Omental fat pad (tissue), 3 donors: ENCODE measurements at regions not wholly inside any gene's neighbourhood (a gene's known extent, or its start where the extent isn't known, plus 50 kb on each side); places are given as distances from the start of the nearest gene placed in this dataset.

Source experiments
- ATAC-seq: fragments of 150-250 bp; one replicate; pipeline ENCODE4 v1.9.1; 2016; ENCODE audit warnings: mild to moderate bottlenecking, moderate library complexity; ENCODE audit not compliant: low FRiP score
- DNase-seq: peaks from one replicate; pipeline ENCODE4 v3.0.0-alpha.2; 2019; ENCODE audit warnings: low spot score
- TF ChIP-seq, protein P1 (sequence below), 3 donors: fragments of 450-650 bp; IDR thresholded peaks; one replicate each; pipeline ENCODE4 v1.5.1; 2016 to 2017; ENCODE audit warnings: antibody characterized with exemption in 3 of 3, mild to moderate bottlenecking in 3 of 3, moderate library complexity in 2 of 3

DNA sequence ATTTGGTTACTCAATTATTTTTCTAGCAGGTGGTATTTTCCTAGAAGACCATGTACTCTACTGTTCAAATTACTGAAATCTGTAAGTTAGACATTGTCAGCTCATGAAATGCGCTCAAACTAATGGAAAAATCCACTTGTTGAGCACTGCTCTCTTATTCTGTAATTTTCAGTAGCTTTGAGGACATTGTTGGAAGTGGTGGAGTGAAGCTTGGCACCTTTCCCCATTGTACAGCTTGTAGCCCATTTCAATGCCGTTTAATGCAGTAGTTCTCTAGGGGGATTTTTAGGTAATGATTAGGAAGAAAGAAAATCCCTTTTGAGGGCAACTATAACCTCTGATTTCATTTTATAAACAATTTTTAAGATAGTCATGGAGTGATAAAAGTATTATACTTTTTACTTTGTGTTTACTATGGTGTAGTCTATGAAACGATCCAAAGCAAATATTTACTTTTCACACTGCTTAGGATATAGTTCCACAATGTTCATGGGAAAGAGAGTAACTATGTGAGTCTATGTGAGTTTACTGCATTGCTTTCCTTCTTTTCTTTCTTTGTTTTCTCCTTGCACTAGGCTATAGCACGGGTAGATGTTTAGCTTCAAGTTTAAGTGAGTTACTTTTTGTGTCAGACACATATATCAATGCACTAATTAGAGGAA is 165.8 kb upstream of the ANKH start:
- DNase-seq (no peak), ATAC-seq (no peak)
- TF ChIP-seq, protein P1, sequence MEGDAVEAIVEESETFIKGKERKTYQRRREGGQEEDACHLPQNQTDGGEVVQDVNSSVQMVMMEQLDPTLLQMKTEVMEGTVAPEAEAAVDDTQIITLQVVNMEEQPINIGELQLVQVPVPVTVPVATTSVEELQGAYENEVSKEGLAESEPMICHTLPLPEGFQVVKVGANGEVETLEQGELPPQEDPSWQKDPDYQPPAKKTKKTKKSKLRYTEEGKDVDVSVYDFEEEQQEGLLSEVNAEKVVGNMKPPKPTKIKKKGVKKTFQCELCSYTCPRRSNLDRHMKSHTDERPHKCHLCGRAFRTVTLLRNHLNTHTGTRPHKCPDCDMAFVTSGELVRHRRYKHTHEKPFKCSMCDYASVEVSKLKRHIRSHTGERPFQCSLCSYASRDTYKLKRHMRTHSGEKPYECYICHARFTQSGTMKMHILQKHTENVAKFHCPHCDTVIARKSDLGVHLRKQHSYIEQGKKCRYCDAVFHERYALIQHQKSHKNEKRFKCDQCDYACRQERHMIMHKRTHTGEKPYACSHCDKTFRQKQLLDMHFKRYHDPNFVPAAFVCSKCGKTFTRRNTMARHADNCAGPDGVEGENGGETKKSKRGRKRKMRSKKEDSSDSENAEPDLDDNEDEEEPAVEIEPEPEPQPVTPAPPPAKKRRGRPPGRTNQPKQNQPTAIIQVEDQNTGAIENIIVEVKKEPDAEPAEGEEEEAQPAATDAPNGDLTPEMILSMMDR (IDR thresholded peaks at IDR 0.05), result no peak

GRCh38 chr5:15034379-15034778 is 162.8 kb upstream of the ANKH start:
- ATAC-seq (no peak), DNase-seq (no peak)
- TF ChIP-seq, protein P1 (IDR thresholded peaks at IDR 0.05), result no peak

DNA sequence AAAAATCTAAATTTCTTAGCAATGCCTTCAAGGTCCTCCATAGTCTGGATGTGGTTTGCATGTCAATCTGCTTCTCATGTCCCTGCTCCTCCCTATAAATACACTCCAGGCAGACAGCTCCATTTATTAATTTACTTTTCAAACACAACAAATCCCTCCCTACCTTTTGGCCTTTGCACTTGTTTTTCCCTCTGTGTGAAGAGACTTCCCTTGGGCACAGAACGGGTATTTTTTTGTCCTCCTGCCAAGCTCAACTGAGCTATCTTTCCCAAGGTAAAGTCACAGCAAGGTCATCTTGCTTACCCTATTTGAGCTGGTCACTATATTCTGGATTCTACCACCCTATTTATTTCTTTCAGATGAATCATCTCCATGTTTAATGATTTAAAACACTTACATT is 159.6 kb upstream of the ANKH start:
- TF ChIP-seq, protein P1 (IDR thresholded peaks at IDR 0.05), result no peak
- ATAC-seq, result no peak

GRCh38 chr5:15027764-15028163 is 156.2 kb upstream of the ANKH start:
- ATAC-seq (no peak), DNase-seq (no peak)
- TF ChIP-seq, protein P1 (IDR thresholded peaks at IDR 0.05), result no peak

More for the DNA sequence above, 159.6 kb upstream of the ANKH start:
- DNase-seq, result no peak

DNA sequence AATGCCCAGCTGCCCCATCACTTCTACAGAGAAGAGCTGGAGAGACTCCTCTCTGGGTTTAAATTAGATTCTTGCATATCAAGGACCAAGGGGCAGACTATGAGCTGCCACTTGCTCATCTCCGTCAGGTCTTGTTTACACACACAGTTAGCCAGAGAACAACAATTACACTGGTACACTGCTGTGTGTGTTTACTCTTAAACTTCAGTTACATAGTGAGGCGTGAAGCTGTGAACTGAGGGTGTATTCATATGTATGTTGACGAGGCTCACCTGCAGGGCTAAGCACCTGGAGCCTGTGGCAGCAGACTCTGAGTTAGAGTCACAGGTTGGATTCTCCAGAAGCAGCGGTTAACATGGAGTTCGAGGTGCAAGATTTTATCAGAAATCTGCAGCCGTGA is 155.4 kb upstream of the ANKH start:
- no peak for DNase-seq
- ATAC-seq, result no peak
- TF ChIP-seq, protein P1 (IDR thresholded peaks at IDR 0.05), result no peak

DNA sequence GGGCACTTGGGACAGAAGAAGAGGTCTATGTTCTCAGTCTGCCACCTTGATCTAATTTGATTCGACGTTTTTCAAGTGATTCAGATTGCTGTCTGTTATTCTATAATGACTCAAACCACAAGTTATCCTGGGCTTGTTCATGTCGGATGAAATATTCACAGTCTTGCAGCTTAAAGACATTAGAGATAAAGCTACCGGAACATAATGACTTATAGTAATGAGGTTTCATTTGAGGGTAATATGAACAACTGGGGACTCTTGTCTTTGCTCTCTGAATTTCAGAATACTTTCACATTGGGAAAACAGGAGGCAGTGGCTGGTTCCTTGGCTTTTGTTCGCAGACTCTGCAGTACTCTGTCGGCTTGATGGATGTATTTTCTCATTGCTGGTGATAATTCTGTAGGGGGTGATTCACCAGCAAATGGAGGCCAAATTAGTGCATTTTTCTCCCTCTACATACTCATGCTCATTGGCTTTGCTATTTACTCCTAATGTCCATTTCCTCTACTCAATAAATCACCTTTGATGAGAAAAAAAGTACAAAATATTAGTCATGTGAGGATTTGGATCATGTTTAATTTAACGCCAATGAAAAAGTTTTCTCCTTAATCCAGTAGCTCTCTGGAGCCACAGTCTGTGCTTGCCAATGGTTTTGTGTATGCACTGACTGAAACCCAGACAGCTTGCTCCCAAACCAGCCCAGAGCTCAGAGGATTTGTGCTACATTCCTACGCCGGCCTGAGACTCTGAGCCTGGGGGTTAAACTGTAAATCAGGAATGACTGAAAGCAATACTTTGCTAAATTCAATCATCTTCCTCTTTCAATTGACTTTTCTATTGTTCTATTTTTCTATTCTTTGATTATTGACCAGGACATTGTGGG is 154.7 kb upstream of the ANKH start:
- ATAC-seq (peak; percentile 70), DNase-seq (no peak)
- TF ChIP-seq, protein P1 (IDR thresholded peaks at IDR 0.05), result no peak
